Stimulated activated CD4-positive, alpha-beta T cell treated with anti-CD3 and anti-CD28 coated beads, Interleukin-1b, Interleukin-23, amount 100 ng/mL, for 4 hours (primary cell): ENCODE measurements at regions not wholly inside any gene's neighbourhood (a gene's known extent, or its start where the extent isn't known, plus 50 kb on each side); places are given as distances from the start of the nearest gene placed in this dataset.
"Not testable (repeated sequence)": the region's sequence is repeated elsewhere in the genome, so short reads cannot be mapped to it uniquely, and the experiment has no call there.

Experiments
- DNase-seq, 2 donors: peaks; one replicate each; pipeline ENCODE4 v3.0.0-alpha.2; 2020; ENCODE audit warnings: low read depth in 2 of 2

DNA sequence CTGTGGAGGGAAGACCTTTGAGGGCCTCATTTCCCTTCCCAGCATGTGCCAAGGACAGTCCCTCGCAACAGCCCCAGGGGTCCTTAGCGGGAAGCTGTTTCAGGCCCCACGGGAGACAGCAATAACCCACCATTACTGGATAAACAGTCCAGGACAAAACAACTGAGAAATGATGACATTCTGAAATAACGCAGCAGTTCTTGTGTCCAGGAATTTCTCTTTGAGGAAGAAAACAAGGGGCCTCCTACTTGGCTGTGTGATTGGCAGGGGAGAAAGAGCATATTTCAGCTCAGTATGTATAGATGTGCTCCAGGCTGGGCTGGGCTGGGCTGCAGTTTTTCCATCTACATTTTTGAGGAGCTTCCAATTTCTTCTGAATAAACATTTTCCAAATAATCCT is 82.2 kb upstream of the THBS1 start:
- DNase-seq: no peak

DNA sequence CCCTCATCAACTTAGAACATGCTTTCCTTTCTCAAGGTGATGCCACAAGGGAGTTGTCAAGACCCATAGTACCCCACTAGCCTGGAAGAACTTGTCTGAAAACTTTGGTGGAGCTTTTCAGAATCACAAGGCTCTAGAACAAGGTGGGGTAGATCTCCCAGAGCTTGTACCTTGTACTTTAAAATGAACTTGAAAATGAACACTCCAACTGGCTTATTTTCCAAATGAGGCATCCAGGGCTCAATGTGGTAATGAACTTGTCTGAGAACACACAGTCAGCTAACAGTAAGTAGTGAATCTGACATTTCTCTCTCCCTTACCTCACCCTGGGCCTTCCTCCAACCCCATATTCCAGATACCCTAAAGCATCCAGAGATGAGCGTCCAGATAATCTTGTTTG is 81.8 kb upstream of the THBS1 start:
- no peak for DNase-seq

DNA sequence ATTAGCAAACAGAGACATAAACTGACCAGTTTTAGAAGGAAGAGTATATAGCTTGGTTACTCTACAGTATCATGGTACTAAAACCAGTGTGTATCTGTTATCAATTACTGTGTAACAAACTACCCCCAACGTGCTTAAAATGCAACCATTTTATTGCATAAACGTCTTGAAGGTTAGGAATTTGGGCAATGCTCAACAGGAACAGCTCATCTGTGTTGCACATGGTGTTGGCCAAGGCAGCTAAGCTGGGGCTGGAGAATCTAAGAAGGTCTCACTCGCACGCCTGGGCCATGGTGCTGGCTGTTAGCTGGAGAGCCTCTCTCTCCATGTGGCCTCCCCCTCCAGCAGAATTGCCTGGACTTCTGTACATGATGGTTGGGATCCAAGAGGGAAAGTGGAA is 81.2 kb upstream of the THBS1 start:
- no peak for DNase-seq

DNA sequence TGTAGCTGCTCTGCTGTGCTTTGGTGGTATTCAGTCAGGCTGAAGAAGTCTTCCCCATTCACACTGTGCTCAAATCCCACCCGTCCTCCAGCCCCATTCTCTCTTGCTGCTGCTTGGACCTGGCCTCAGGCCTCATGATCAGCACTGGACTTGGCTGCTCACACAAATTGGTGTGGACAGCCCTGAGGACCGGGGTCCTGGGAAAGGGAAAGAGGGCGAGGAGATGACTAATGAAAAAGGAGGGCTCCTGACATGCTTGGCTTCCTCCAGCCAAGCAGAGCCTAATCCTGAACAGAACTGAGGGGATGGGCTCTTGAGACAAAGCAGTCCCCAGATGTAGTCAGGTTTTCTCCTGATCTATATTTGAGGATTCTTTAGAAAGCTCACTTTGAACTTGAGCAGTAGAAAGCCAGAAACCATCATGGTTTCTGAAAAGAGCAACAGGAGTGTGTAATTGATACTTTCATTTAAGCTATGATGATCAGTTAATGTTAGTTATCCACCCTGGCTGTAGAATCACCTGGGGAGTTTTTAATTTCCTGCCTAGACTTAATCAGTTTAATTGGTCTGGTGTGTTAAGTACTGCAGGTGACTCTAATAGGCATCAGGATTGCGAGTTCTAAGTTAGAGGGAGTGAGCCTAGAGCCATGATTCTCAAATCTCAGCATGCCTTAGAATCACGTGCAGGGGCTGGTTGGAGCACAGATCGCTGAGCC is 79.4 kb upstream of the THBS1 start:
- DNase-seq: no peak

DNA sequence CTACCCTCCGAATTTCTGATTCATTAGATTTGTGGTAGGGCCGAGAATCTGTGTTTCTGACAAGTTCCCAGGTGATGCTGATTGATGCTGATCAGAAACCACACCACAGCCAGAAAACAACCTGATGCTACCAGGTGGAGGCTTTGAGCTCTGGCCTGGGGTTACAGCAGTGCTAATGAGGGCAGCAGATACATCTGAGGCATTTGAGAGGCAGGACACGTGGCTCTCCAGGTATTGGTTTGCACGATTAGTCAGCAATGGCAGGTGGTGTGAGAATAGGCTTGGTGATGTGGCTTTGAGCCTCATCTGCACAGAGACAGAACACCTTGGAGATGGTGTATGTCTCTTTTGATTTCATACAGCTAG is 78.8 kb upstream of the THBS1 start:
- DNase-seq: no peak

DNA sequence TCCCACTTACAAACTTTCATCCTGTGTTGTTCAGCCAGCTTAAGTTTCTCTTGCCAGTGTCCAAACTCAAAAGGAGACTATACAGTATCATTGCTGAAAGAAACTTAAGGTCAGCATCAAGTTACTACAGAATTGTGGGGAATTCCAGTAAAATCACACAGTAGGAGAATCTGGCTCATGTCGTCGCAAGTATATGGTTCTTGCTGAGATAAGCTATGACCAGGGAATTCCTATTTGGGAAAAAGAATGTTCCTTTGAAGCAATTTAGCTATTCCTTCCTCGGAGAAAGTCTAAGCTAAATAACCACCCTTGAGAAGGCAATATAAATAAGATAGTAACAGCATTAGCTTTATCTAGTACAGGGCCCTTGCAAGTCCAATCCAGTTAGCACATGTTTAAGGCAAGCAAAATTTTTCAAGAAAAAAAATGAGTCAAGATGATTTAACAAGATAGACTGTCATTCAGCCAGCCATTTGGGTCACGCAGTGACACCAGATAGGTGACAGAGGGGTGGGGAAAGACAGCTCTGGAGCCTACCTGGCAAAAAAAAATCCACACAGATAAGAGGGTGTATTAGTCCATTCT is 78.2 kb upstream of the THBS1 start:
- DNase-seq: no peak

DNA sequence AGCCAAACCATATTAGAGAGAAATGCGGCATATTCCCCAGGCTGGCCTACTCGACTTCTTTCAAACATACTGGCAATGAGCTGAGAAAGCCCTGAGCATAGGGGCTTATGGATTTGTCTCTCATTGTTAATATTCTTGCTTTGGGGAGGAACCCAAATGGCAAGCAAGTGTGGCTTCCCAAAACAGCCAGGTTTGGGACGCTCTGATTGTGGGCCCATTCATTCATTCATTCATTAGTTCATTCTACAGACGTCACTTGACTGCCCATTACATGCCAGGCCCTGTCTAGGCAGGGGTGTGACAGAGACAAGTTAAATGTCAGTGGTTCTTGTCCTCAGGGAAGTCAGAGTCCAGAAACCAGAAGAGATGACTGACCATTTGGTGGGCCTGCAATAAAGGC is 77.4 kb upstream of the THBS1 start:
- DNase-seq: no peak

DNA sequence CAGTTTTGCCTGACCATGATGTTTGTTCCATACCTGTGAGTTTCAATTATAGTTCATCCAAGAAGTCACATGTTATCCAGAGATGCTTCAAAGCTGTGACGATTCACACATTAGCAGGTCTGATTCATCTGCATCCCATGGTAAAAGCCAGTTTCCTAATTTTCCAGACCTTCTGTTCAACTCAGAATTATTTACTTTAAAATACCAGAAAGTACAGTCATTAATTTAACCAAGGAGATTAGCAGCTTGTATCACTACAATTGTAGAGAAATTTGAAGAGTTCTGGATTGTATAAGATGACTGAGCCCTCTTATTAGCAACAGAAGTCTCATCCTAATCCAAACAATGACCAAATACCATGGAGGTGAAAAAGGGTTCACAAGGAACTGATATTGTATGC is 76.1 kb upstream of the THBS1 start:
- DNase-seq: no peak

DNA sequence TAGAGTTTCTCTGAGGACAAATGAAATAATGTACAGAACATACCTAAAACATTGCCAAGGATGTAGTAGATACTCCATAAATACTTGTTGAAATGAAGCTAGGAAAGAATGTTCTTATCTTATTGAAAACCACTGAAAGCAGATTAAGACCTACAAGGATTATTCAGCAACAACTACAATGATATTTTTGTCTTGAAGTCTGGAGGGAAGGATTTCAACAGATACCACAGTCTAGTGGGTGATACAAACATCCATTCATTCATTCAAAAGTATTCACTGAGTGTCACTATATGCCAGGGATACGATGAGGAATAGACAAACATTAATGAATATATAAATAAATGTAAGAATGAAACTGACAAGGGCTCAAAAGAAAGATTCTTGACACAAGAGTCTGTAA is 74.7 kb upstream of the THBS1 start:
- no peak for DNase-seq

DNA sequence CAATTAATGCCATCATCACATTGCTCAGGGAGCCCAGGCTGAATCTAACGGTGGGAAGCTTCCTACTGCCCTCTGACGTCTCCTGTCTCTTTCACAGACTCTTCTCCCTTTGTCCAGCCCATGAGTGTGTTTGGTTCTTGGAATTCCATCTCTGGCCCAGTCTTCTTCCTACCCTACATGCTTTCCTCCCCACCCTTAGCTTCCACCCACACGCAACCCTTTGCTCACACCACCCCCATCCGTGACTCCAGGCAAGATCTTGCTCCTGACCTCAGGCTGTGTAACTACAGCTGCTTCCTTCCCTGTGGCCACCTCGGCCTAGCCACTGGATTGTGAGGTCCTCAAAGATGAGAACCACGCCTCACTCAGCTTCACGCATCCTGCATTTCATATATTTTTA is 72.3 kb upstream of the THBS1 start:
- no peak for DNase-seq

DNA sequence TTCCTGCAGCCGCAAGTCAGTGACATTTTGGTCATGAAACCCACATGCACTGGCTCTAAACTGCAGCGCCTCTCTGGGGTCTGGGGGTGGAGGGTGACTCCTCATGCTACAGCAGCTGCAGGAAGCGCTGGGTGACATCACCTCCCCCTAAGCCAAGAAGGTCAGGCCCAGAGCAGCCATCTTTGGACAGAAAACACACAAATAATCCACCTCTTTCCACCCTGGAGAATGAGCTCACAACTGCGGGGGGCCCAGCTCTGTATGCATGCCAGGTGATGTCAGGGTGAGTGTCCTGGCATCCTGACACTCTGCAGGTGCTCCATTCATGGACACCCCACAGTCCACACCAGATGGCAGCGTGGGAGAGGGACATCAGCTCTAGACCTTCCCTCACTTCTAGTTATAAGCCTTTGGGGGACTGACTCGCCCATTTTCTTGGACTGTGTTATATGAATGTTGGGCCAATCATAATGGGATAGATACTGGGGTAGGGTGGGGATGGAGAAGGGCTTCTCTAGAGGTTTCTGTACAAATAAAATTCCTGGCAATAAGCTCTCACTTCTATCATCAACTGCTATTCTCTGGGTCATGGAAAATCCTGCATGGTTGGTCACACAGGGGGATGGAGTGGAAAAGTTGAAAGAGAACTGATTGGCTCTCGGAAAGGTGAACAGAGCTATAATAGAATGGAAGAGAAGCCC is 70.7 kb upstream of the THBS1 start:
- no peak for DNase-seq

DNA sequence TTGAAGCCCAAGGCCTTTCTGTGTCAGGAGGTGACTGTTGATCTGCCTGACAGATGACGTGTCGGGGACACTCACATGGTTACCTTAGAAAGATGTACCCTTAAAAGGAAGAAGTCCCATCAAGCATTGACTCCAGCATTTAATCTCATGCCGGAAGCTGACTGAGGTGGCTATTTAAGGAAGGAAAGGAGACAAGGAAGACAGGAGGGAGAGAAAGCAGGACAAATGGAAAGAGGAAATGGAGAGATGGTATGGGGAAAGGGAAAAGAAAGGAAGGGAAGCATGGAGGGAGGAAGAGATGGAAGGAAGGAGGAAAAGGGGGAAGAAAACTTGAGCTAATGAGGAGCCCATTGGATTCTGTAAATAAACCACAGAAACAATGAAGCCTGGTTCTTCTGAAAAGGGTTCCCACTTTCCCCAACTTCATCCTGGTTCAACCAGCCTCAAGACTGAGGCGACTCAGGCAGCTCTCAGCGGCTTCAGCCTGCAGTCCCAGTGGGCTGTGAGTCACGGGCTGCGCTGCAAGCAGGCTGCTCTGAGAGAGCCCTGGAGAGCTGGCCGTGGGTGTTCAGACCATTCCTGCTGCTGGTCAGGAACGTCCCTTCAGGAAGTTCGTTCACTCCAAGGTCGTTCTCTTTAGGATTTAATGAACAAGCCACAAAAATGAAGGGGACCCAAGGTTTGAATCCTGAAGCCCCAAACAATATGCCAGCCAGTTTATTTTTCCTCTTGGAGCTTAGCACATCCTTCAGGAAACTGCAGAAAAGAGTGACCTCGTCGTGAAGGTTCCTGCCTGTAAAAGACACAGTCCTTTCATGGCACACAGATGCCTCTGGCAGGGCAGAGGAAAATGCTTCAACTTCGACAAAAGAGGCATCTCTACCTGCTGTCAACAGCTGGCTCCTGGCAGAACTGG is 69.6 kb upstream of the THBS1 start:
- no peak for DNase-seq

DNA sequence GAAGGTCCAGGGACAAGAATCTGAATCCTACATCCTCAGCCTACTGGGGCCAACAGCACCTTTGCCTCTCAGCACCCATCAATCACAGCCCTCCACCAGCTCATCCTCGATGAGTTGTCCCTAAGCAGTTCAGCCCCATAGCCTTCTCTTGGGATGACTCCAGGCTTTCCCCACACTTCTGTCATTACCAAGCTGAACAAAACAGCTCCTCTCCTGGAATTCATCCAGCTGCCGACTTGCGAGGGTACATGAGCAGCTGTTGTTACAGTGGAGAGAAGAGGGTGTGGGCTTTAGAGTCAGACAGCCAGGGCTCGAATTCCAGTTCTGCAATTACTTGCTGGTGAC is 69.0 kb upstream of the THBS1 start:
- no peak for DNase-seq

DNA sequence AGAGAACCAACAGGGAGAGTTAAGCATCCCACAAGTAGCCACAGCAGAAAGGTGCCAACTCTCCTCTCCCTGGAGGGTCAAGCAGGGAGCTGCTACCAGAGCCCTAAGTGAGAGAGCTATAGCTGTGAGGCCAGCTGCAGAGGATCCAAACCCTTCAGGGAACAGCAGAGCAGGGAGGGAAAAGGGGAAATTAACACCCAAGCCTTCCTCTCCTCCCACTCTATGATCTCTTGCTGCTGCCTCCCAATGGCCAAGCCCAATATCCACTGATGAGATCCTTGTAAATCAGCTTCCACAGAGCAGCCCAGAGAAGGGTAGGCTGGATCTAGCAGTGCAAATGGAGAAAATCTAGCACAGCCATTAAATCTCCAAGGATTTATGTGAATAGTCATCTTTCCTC is 68.2 kb upstream of the THBS1 start:
- no peak for DNase-seq

DNA sequence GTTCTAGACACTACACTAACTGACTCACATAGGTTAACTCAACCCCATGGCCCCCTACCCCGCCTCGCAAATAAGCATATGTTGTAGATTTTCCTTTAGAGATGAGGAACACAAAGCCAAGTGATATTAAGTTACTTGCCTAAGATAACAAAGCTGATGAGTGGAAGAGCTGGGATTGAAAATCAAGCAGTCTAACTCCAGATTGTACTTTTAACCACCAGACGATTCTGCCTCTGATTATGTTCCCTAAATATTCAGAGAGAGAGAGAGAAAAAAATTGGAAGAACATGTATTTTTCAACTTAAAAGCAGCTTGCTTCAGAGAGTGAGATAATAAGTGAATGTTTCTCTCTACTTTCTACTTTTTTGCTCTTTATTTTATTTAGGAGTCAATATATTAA is 66.9 kb upstream of the THBS1 start:
- no peak for DNase-seq

DNA sequence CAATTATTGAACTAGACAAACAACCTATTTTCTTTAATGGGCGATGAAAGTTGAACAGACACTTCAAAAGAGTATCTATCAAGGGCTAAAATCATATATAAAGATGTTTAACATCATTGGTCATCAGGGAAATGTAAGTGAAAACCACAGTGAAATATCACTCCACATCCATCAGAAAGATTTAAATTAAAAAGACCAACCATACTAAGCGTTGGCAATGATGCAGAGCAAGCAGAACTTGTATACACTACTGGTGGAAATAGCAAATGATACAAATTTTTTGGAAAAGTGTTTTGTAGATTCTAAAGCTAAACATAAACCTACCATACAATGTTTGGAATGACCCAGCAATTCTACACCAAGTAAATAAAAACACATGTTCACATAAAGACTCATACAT is 65.9 kb upstream of the THBS1 start:
- DNase-seq: no peak

DNA sequence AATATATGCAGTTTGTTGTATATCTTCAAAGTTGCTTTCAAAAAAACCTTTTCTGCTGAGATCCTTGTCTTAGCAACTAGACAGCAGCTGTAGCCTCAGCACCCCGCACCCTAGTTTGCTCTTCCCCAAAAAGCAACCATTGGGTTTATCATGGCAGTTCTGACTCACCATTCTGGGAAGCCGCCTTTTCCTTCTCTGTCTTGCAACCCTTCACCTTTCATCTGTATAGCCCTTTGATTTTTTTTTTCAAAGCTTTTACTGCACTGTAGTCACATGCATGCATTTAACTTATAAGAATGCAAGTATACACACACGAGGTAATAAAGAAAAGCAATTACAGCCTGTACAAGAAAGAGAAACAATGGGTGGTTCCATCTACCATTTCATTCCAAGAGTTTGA is 65.1 kb upstream of the THBS1 start:
- DNase-seq: no peak

DNA sequence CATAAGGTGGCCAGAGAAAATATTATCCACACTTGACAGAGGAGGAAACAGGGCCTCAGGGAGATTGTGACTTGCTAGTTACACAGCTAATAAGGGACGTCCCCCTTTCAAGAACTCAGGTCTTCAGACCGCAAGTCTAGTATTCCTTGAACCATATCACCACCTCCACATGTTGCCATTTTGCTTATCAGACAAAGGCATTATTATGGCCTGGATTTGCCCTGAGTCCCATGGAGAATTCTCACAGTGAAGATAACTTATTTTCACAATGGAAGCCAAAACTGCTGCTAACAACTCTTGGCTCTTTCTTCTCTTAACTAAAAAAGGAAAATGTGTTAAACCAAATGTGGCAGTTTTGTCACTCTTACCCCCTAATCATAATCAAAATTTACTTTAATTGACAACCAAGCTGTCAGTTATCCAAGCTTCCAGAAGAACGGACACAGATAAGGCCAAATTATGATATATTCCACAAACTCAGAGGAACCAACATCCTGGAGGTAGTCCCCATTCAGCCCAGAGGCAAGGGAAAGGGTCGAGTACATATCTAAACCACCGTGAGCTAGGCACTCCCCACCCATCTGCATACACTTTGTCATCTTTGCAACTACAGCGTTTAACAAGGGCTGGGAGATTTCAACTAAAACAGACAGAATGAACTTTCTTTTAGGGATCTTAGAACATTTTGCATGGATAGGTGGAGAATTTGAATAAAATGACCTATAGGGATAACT is 63.6 kb upstream of the THBS1 start:
- DNase-seq: no peak

DNA sequence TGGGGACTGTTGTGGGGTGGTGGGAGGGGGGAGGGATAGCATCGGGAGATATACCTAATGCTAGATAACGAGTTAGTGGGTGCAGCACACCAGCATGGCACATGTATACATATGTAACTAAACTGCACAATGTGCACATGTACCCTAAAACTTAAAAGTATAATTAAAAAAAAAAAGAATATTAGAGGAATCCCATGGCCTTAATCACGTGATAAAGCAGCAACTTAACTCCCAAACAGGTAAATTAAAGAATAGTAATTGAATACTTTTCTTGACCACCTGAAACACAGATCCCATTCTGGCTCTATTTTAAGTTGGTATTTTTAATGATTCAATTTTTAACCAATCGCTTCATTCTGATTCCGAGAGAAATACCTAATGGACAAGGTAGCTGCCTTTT is 56.9 kb upstream of the THBS1 start:
- not testable (repeated sequence) for DNase-seq

DNA sequence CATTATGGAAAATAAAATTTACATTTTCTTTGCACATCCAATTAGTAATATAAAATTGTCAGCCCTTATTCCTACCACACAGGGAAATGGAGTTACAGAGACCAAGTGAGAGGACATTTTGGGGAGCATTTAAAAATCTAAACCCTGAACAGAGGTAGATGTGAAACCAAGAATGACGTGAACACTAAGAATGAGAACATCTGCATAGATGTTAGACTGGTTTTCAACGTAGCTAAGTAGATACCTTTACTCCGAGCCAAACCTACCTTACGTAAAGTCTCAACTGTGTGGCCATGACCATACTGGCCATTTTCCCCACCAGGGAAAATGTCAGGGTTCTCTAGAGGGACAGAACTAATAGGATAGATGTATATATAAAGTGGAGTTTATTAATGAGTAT is 51.4 kb upstream of the THBS1 start:
- DNase-seq: no peak

DNA sequence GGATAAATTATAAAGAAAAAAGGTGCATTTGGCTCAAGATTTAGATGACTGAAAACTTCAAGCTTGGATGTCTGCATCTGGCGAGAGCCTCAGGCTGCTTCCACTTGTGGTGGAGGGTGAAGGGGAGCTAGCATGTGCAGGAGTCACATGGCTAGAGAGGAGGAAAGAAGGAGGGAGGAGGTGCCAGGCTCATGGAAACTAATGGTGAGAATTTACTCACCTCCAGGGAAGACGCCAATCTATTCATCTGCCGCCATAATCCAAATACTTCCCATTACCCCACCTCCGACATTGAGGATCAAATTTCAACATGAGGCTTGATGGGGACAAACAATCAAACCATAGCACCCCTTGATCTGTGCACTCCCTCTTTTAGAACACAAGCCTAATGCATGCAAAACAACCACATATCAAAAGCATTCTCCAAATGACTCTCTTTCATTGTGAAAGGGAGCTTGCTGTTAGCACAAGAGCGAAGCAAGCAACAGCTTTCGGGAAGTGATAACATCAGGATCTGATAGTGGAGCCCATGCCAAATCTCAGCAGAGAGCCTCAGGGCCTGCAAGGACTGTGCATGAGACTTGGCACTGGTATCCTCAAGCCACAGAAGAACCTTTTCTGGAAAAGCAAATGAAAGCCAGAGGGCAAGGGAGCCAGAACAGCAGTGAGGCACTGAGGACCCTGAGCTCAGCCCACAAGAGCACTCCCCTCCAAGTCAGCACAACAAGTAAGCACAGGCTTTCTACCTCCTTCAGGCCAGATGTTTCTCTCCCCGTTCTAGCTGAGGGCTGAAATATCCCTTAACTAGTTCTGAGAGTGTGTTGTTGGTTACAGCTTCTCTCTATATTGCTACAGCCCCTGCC is 50.2 kb upstream of the THBS1 start:
- no peak for DNase-seq
